Posterior cingulate gyrus (tissue), 11 donors: ENCODE measurements at regions not wholly inside any gene's neighbourhood (a gene's known extent, or its start where the extent isn't known, plus 50 kb on each side); places are given as distances from the start of the nearest gene placed in this dataset.
"Not testable (repeated sequence)": the region's sequence is repeated elsewhere in the genome, so short reads cannot be mapped to it uniquely, and the experiment has no call there.

Experiments
- DNase-seq, 10 donors: peaks; one replicate each; pipeline versions ENCODE4 v3.0.0 to v3.0.0-alpha.2; 2020 to 2021; ENCODE audit warnings: mixed read lengths in 3 of 10
- intact Hi-C: fragments of 100-400 bp; cut with DNase I; formaldehyde crosslinking; loops from one replicate; pipeline ENCODE4 v1.15.1; 2023

GRCh38 chr6:167407239-167408064, 82.6 kb downstream of the TTLL2 start:
- DNase-seq = no peak

DNA sequence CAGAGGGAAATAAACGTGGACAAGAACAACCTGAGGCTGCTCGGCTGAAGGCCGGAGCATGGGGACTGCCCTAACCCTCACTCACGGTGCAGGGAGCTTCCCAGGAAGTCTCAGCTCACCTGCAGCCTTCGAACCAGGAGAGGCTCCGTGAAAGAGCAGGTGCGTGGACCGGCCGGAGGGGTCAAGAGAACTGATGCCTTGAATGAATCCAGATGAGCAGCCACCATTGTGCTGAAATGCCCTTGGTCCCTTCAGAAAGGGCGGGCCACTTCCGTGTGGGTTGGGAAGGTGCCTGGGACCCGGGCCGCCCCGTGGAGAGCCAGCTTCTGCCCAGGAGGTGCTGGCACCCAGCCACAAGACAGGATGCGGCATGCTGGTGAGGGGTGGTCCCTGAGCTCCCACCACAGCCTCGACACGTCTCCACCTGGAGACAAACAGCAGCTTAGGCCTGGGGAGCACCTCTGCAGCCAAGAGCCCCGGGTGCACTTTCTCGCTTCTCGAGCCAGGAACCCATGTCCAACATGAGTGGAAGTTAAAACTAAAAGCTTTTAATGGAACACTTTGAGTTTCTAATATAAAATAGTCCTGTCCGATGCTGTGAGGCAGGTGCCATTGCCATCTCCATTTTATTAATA, 83.5 kb downstream of the TTLL2 start:
- DNase-seq = no peak
- intact Hi-C loops = no loop called here

More at GRCh38 chr6:167407239-167408064, 82.6 kb downstream of the TTLL2 start:
- intact Hi-C loops = no loop called here

DNA sequence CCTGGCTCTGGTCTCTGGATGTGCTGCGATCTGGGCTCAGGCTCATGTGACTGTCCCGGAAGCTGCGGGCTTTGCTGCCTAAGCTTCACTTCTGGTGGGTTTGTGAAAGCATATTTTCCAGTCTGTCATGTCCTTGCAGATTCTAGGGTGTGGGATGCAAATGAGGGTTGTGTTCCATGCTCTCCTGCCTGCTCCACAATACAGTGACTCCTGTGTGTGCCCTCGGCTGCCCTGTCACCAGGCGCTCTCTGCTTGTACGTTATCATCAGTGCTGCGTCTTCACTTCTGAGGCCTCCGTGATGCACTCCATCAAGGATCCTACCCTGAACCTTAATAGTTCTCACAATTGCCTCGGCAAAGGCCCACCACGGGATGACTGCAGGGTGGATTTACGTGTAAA, 84.2 kb downstream of the TTLL2 start:
- intact Hi-C loops = no loop called here
- no peak for DNase-seq

- no peak for DNase-seq
- intact Hi-C loops = no loop called here
These were observed 84.8 kb downstream of the TTLL2 start for GRCh38 chr6:167409694-167410093.

DNA sequence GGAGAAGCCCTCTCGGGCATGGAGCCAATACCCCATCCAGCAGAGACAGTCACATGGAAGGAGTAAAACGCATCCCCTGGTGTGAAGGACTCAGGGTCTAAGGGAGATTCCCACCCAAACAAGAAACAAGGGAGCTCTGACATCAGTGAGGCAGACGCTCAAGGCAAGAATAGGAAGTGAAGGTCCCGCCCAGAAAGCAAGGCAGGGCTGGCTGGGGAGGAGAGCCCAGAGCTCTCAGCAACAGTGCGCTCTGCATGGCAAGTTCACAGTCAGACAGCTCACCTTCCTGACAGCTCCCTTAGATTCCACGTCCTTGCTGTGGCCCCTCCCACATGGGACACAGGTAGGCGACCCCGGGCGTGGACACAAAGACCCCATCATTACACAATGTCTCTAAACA, 85.6 kb downstream of the TTLL2 start:
- intact Hi-C loops = no loop called here
- DNase-seq = no peak

GRCh38 chr6:167412506-167412905, 87.6 kb downstream of the TTLL2 start:
- intact Hi-C loops = no loop called here
- no peak for DNase-seq

- peak in 1 of 10 donors; percentile 70 for DNase-seq
- intact Hi-C loops = no loop called here
These were observed 90.6 kb downstream of the TTLL2 start for GRCh38 chr6:167415441-167415961.

DNA sequence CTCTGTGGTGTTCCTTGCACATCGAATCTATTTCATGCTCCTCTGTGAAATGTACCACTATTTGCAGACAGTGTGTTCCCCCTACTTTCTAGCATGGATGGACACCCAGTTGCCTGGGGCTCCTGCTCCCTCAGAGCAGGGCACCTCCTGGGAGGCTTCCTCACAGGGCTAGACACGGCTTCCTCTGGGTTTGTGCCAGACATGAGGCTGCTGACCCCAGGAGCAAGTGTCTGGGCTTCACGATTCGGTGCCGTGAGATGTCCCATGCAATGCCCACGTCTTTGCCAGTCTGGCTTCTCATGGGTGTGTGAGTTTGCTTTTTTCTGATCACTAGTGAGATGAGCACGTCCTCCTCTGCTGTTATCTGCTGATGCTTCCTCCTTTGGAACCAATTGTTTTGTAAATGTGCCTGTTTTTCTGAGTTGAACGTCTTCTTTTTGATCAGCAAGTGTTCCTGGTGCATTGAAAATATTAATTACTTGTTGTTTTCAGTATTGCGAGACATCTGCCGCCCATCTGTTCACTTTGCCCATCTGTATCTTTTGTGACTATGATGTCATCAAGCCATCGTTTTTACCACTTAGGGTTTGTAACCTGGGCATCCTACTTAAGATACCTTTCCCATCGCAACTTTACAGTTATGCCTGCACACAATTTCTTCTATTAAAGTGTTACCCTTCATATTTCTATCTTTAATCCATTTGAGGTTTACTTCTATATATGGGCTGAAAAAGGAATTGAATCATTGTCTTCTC, 92.0 kb downstream of the TTLL2 start:
- intact Hi-C loops = no loop called here

GRCh38 chr6:167420177-167420576, 95.3 kb downstream of the TTLL2 start:
- intact Hi-C loops = no loop called here
- DNase-seq = no peak

More for the DNA sequence above, 92.0 kb downstream of the TTLL2 start:
- no peak for DNase-seq

DNA sequence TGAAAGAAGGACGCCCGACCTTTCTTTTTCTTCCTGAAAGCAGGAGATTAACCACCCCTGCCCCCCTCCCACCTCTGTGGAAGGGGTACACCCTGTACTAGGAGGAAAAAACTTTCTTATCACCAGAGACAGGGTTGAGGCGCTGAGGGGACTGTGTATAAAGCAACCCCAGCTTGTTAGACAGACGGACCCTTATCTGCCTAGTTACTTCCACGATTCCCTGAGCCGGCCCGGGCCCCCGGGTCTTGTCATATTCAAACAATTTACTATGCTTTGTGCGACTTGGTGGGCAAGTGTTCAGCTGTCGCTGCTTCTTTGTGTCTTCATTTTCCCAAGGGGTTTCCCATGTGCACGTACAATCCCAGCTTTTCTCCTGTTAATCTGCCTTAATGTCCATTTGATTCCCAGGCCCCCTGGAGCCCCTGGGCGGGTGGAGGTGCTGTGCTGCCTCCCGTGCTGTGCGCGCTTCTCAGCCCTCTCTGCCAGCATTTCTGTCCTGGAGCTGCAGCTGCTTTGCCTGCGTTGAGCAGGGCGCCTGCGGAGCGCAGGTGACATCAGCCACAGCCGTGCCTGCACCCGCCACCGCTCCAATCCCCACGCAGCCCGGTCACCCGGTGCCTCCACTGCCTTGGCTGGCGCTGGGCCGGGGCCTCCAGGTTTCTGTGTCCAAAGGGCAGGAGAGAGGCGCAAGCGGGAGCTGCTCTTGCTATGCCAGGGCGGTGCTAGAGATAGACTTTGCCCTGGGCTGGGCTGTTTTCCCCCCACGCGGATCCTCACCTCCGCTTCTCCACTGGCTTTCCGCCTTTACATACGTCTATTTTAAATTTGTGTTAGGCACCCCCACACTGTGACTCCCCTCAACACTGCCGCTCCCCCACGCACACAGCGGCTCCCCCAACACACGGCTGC, 96.2 kb downstream of the TTLL2 start:
- intact Hi-C loops = no loop called here
- peak in 4 of 10 donors; percentile 37 to 90 (median 85) for DNase-seq

GRCh38 chr6:167421944-167422343, 97.1 kb downstream of the TTLL2 start:
- intact Hi-C loops, DNase-seq: not testable (repeated sequence)

DNA sequence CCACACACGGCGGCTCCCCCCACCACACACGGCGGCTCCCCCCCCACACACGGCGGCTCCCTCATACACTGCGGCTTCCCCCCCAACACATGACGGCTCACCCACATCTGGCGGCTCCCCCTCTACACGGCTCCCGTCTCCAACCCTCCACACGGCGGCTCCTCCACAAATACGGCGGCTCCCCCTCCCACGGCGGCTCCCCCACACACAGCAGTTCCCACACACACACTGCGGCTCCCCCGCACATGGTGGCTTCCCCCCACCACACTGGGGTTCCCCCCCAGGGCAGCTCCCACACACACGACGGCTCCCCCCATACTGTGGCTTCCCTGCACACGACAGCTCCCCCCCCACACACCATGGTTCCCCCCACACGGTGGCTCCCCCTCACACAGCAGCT, 98.0 kb downstream of the TTLL2 start:
- DNase-seq = no peak
- intact Hi-C loops = no loop called here

GRCh38 chr6:167424060-167424673, 99.3 kb downstream of the TTLL2 start:
- no peak for DNase-seq

GRCh38 chr6:167424700-167425099, 99.8 kb downstream of the TTLL2 start:
- intact Hi-C loops = no loop called here
- DNase-seq = no peak

More at GRCh38 chr6:167424060-167424673, 99.3 kb downstream of the TTLL2 start:
- intact Hi-C loops = no loop called here

DNA sequence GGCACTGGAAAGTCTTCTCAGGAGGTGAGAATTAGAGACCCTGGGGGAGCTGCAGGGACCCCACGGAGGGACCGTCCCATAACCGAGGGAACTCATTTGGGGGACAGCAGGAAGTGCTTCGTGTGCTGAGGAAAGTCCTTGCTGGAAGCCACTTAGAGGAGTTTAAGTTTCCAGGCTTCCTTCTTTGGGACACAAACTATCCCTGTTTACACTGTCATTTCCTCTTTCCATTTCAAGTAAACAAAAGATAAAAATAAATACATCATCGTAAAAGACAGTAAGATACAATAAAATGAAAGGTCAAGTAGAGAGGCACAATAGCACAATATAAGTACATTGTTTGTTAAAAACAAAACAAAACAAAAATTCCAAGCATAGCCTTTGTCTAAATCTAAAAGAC, 101.2 kb downstream of the TTLL2 start:
- intact Hi-C loops = no loop called here
- no peak for DNase-seq

- no peak for DNase-seq
- intact Hi-C loops = no loop called here
These were observed 101.8 kb downstream of the TTLL2 start for GRCh38 chr6:167426651-167427050.

GRCh38 chr6:167428664-167429333, 103.9 kb downstream of the TTLL2 start:
- intact Hi-C loops = no loop called here
- DNase-seq = peak in 4 of 10 donors; percentile 24 to 87 (median 42)

- intact Hi-C loops = no loop called here
- DNase-seq = no peak
These were observed 104.5 kb downstream of the TTLL2 start for GRCh38 chr6:167429353-167429752.

DNA sequence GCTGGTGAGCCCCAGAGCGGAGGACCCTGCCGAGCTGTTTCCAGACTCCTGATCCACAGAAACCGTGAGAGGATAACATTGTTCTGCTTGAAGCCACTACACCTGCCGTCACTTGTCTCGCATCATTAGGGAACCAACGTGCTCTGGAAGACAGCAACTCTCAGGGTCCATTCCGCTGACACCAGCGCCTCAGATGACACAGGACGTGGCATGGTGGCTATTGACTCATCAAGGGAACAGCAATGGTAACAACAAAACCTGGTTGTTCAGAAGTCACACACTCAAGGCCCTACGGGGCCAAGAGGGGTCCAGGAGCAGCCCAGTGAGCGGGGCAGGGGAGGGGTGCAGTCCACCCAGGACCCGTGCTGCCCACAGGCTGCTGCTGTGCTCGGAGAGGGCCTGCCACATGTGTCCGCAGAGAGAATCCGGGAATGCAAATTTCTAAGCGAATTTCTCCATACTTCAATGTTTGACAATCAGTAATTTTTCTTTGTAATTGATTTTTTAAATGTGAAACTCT, 110.4 kb downstream of the TTLL2 start:
- intact Hi-C loops = no loop called here
- DNase-seq = no peak
